ENCODE measurements at regions not wholly inside any gene's neighbourhood (a gene's known extent, or its start where the extent isn't known, plus 50 kb on each side); places are given as distances from the start of the nearest gene placed in this dataset.

- no peak for TF ChIP-seq STAT6 (CRISPR knock-in tag; conservative IDR thresholded peaks at IDR 0.05; ENCODE audit: low read depth)
- TF ChIP-seq RORB (CRISPR knock-in tag; IDR thresholded peaks at IDR 0.05), result no peak
- no peak for TF ChIP-seq SMAD3 (CRISPR knock-in tag; IDR thresholded peaks at IDR 0.05; ENCODE audit: borderline replicate concordance)
- TF ChIP-seq, protein P1, sequence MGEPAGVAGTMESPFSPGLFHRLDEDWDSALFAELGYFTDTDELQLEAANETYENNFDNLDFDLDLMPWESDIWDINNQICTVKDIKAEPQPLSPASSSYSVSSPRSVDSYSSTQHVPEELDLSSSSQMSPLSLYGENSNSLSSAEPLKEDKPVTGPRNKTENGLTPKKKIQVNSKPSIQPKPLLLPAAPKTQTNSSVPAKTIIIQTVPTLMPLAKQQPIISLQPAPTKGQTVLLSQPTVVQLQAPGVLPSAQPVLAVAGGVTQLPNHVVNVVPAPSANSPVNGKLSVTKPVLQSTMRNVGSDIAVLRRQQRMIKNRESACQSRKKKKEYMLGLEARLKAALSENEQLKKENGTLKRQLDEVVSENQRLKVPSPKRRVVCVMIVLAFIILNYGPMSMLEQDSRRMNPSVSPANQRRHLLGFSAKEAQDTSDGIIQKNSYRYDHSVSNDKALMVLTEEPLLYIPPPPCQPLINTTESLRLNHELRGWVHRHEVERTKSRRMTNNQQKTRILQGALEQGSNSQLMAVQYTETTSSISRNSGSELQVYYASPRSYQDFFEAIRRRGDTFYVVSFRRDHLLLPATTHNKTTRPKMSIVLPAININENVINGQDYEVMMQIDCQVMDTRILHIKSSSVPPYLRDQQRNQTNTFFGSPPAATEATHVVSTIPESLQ (CRISPR knock-in tag; IDR thresholded peaks at IDR 0.05), result no peak
- no peak for TF ChIP-seq HMGXB4 (CRISPR knock-in tag; IDR thresholded peaks at IDR 0.05)
- no peak for TF ChIP-seq MXD4 (CRISPR knock-in tag; IDR thresholded peaks at IDR 0.05; ENCODE audit: borderline replicate concordance)
- TF ChIP-seq, protein P2, sequence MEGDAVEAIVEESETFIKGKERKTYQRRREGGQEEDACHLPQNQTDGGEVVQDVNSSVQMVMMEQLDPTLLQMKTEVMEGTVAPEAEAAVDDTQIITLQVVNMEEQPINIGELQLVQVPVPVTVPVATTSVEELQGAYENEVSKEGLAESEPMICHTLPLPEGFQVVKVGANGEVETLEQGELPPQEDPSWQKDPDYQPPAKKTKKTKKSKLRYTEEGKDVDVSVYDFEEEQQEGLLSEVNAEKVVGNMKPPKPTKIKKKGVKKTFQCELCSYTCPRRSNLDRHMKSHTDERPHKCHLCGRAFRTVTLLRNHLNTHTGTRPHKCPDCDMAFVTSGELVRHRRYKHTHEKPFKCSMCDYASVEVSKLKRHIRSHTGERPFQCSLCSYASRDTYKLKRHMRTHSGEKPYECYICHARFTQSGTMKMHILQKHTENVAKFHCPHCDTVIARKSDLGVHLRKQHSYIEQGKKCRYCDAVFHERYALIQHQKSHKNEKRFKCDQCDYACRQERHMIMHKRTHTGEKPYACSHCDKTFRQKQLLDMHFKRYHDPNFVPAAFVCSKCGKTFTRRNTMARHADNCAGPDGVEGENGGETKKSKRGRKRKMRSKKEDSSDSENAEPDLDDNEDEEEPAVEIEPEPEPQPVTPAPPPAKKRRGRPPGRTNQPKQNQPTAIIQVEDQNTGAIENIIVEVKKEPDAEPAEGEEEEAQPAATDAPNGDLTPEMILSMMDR (IDR thresholded peaks at IDR 0.05), result no peak
- no peak for TF ChIP-seq CBFB (CRISPR knock-in tag; IDR thresholded peaks at IDR 0.05; ENCODE audit: low read depth)
Measured at GRCh38 chr14:80325112-80325511, 113.8 kb upstream of the DIO2 start (continued).

- H3K27me3 Mint-ChIP-seq (ENCODE audit: low read depth), result no peaks in the 10 kb centered on the region
- CTCF ChIA-PET, result no interaction called here
- no peak for ATAC-seq
- DNase-seq (ENCODE audit: low spot score), result no peak
- TF ChIP-seq NFE2L1 (CRISPR knock-in tag; IDR thresholded peaks at IDR 0.05) (no peak), ELF4 (CRISPR knock-in tag; IDR thresholded peaks at IDR 0.05; ENCODE audit: low read depth) (no peak), TEAD1 (CRISPR knock-in tag; IDR thresholded peaks at IDR 0.05) (no peak), ZBTB43 (CRISPR knock-in tag; IDR thresholded peaks at IDR 0.05) (no peak), ETV6 (CRISPR knock-in tag; IDR thresholded peaks at IDR 0.05) (no peak), MAX (CRISPR knock-in tag; IDR thresholded peaks at IDR 0.05) (no peak), ZNF425 (CRISPR knock-in tag; conservative IDR thresholded peaks at IDR 0.05) (no peak), CBFB (CRISPR knock-in tag; IDR thresholded peaks at IDR 0.05; ENCODE audit: low read depth) (no peak), MXD4 (CRISPR knock-in tag; IDR thresholded peaks at IDR 0.05; ENCODE audit: borderline replicate concordance) (no peak), ZNF317 (CRISPR knock-in tag; IDR thresholded peaks at IDR 0.05; ENCODE audit: borderline replicate concordance, low read depth) (no peak), GTF2I (CRISPR knock-in tag; conservative IDR thresholded peaks at IDR 0.05) (no peak), USF1 (CRISPR knock-in tag; IDR thresholded peaks at IDR 0.05) (no peak), RELA (CRISPR knock-in tag; IDR thresholded peaks at IDR 0.05; ENCODE audit: borderline replicate concordance) (no peak)
- TF ChIP-seq, protein P3, sequence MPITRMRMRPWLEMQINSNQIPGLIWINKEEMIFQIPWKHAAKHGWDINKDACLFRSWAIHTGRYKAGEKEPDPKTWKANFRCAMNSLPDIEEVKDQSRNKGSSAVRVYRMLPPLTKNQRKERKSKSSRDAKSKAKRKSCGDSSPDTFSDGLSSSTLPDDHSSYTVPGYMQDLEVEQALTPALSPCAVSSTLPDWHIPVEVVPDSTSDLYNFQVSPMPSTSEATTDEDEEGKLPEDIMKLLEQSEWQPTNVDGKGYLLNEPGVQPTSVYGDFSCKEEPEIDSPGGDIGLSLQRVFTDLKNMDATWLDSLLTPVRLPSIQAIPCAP (CRISPR knock-in tag; IDR thresholded peaks at IDR 0.05), result no peak
- TF ChIP-seq, protein P4, sequence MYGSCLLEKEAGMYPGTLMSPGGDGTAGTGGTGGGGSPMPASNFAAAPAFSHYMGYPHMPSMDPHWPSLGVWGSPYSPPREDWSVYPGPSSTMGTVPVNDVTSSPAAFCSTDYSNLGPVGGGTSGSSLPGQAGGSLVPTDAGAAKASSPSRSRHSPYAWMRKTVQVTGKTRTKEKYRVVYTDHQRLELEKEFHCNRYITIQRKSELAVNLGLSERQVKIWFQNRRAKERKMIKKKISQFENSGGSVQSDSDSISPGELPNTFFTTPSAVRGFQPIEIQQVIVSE (CRISPR knock-in tag; IDR thresholded peaks at IDR 0.05; ENCODE audit: borderline replicate concordance), result no peak
- no peak overlapping the region for H3K27ac Mint-ChIP-seq
- H3K4me1 Mint-ChIP-seq, result no peaks in the 10 kb centered on the region
- H3K4me3 Mint-ChIP-seq, result no peak overlapping the region
- peaks cover 3% of the 10 kb centered on the region for H3K36me3 Mint-ChIP-seq
- POLR2A ChIA-PET, result no interaction called here
- H3K9me3 Mint-ChIP-seq, result peaks cover 36% of the 10 kb centered on the region
Measured at GRCh38 chr14:80324649-80325048, 113.3 kb upstream of the DIO2 start.
